ENCODE measurements at regions not wholly inside any gene's neighbourhood (a gene's known extent, or its start where the extent isn't known, plus 50 kb on each side); places are given as distances from the start of the nearest gene placed in this dataset.

DNA sequence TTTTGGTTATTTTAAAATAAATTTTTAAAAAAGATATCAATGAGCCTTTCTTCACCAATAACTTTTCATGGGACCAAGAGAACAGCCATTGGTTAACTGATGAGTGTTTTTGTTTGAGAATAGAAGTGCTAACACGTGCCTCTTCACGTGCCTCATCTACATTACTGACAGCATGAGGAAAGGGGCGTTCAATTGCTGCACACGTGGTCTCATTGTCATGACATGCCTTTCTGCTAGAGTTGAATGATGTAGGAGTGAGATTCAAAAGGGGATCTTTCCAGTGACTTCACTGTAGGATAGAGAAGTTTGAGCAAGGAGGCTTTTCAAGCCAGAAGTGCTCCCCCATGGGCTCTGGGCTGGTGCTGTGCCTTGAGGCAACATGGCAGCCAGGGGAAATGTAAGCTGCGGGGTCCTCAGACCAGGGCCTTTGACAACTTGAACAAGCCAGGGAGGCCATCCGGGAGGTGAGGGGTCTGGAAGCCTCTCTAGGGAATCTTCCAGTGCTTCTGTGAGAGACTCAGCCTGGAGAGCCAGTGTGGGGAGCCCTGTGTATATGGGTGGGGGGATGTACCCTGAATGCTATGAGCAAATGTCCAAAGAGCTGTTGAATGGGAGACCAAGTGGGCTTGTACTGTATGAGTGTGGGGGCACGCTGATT lies 51.2 kb upstream of the FSTL4 start:
- no peak for TF ChIP-seq POLR2A (IDR thresholded peaks at IDR 0.05)
- TF ChIP-seq, protein P1, sequence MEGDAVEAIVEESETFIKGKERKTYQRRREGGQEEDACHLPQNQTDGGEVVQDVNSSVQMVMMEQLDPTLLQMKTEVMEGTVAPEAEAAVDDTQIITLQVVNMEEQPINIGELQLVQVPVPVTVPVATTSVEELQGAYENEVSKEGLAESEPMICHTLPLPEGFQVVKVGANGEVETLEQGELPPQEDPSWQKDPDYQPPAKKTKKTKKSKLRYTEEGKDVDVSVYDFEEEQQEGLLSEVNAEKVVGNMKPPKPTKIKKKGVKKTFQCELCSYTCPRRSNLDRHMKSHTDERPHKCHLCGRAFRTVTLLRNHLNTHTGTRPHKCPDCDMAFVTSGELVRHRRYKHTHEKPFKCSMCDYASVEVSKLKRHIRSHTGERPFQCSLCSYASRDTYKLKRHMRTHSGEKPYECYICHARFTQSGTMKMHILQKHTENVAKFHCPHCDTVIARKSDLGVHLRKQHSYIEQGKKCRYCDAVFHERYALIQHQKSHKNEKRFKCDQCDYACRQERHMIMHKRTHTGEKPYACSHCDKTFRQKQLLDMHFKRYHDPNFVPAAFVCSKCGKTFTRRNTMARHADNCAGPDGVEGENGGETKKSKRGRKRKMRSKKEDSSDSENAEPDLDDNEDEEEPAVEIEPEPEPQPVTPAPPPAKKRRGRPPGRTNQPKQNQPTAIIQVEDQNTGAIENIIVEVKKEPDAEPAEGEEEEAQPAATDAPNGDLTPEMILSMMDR (IDR thresholded peaks at IDR 0.05): no peak
